ENCODE measurements at regions not wholly inside any gene's neighbourhood (a gene's known extent, or its start where the extent isn't known, plus 50 kb on each side); places are given as distances from the start of the nearest gene placed in this dataset.

GRCh38 chr3:164572436-164572835 lies 505.9 kb downstream of the SI start:
- in situ Hi-C loops (cut with MboI; ENCODE audit: low pct_unique_long_range_greater_than_20kb, low sequenced_read_pairs, unreplicated experiment): no loop called here
- DNase-seq (ENCODE audit: low spot score): no peak
- no peak for TF ChIP-seq CTCF (IDR thresholded peaks at IDR 0.05; ENCODE audit: extremely low read depth, insufficient read depth, missing control alignments)

GRCh38 chr3:164550857-164551256 lies 527.4 kb downstream of the SI start:
- no peak for DNase-seq (ENCODE audit: low spot score)
- in situ Hi-C loops (cut with MboI; ENCODE audit: low pct_unique_long_range_greater_than_20kb, low sequenced_read_pairs, unreplicated experiment): no loop called here
- no peak for TF ChIP-seq CTCF (IDR thresholded peaks at IDR 0.05; ENCODE audit: extremely low read depth, insufficient read depth, missing control alignments)

GRCh38 chr3:164539215-164539614 lies 539.1 kb downstream of the SI start:
- no peak for TF ChIP-seq CTCF (IDR thresholded peaks at IDR 0.05; ENCODE audit: extremely low read depth, insufficient read depth, missing control alignments)
- no peak for DNase-seq (ENCODE audit: low spot score)
- in situ Hi-C loops (cut with MboI; ENCODE audit: low pct_unique_long_range_greater_than_20kb, low sequenced_read_pairs, unreplicated experiment): no loop called here

- no peak for TF ChIP-seq CTCF (IDR thresholded peaks at IDR 0.05; ENCODE audit: extremely low read depth, insufficient read depth, missing control alignments)
- in situ Hi-C loops (cut with MboI; ENCODE audit: low pct_unique_long_range_greater_than_20kb, low sequenced_read_pairs, unreplicated experiment): no loop called here
- no peak for DNase-seq (ENCODE audit: low spot score)
Observed at GRCh38 chr3:164537485-164537884, 540.8 kb downstream of the SI start.

- no peak for TF ChIP-seq CTCF (IDR thresholded peaks at IDR 0.05; ENCODE audit: extremely low read depth, insufficient read depth, missing control alignments)
- in situ Hi-C loops (cut with MboI; ENCODE audit: low pct_unique_long_range_greater_than_20kb, low sequenced_read_pairs, unreplicated experiment): no loop called here
- no peak for DNase-seq (ENCODE audit: low spot score)
Observed at GRCh38 chr3:164533275-164533674, 545.0 kb downstream of the SI start.

GRCh38 chr3:164526250-164526649 lies 552.0 kb downstream of the SI start:
- TF ChIP-seq CTCF (IDR thresholded peaks at IDR 0.05; ENCODE audit: extremely low read depth, insufficient read depth, missing control alignments): no peak
- DNase-seq (ENCODE audit: low spot score): no peak
- in situ Hi-C loops (cut with MboI; ENCODE audit: low pct_unique_long_range_greater_than_20kb, low sequenced_read_pairs, unreplicated experiment): no loop called here

- no peak for DNase-seq (ENCODE audit: low spot score)
- in situ Hi-C loops (cut with MboI; ENCODE audit: low pct_unique_long_range_greater_than_20kb, low sequenced_read_pairs, unreplicated experiment): no loop called here
- TF ChIP-seq CTCF (IDR thresholded peaks at IDR 0.05; ENCODE audit: extremely low read depth, insufficient read depth, missing control alignments): no peak
Observed at GRCh38 chr3:164524201-164524600, 554.1 kb downstream of the SI start.

All from GM13977 (cell line).